ENCODE measurements at regions not wholly inside any gene's neighbourhood (a gene's known extent, or its start where the extent isn't known, plus 50 kb on each side); places are given as distances from the start of the nearest gene placed in this dataset.

- TF ChIP-seq CTCF (conservative IDR thresholded peaks at IDR 0.05): peak; percentile 62
- H3K27ac ChIP-seq: 0 out of 2 replicates have a peak overlapping the region, but pooled peaks have one; percentile 3
These were observed 55.5 kb upstream of the PIK3C3 start for GRCh38 chr18:41899535-41899934.

- no peak overlapping the region for H3K27ac ChIP-seq
- TF ChIP-seq CTCF (conservative IDR thresholded peaks at IDR 0.05): no peak
These were observed 61.6 kb upstream of the PIK3C3 start for GRCh38 chr18:41893432-41893831.

- no peak overlapping the region for H3K27ac ChIP-seq
- no peak for TF ChIP-seq CTCF (conservative IDR thresholded peaks at IDR 0.05)
These were observed 67.9 kb upstream of the PIK3C3 start for GRCh38 chr18:41887100-41887499.

GRCh38 chr18:41886126-41886807, 68.8 kb upstream of the PIK3C3 start:
- no peak for TF ChIP-seq CTCF (conservative IDR thresholded peaks at IDR 0.05)
- no peak overlapping the region for H3K27ac ChIP-seq

- H3K27ac ChIP-seq: no peak overlapping the region
- no peak for TF ChIP-seq CTCF (conservative IDR thresholded peaks at IDR 0.05)
These were observed 73.7 kb upstream of the PIK3C3 start for GRCh38 chr18:41881285-41881684.

GRCh38 chr18:41879256-41879655, 75.8 kb upstream of the PIK3C3 start:
- TF ChIP-seq CTCF (conservative IDR thresholded peaks at IDR 0.05): no peak
- H3K27ac ChIP-seq: no peak overlapping the region

GRCh38 chr18:41875094-41875780, 79.8 kb upstream of the PIK3C3 start:
- no peak overlapping the region for H3K27ac ChIP-seq

More at GRCh38 chr18:41875094-41875780, 79.8 kb upstream of the PIK3C3 start:
- no peak for TF ChIP-seq CTCF (conservative IDR thresholded peaks at IDR 0.05)

Data from VCaP (cell line).